OCI-LY7 (cell line): ENCODE measurements at regions not wholly inside any gene's neighbourhood (a gene's known extent, or its start where the extent isn't known, plus 50 kb on each side); places are given as distances from the start of the nearest gene placed in this dataset.
"Not testable (repeated sequence)": the region's sequence is repeated elsewhere in the genome, so short reads cannot be mapped to it uniquely, and the experiment has no call there.

Source experiments
- BruUV-seq: library from RNA; stranded (reverse); fragments of 400-500 nt; replicated peaks from 2 replicates; lab custom pipeline; 2021; lab: Mats Ljungman, UMichigan
- CTCF ChIA-PET: fragments of 300-600 bp; sonication (Branson Sonifier 250); formaldehyde crosslinking; loops from one replicate; lab custom pipeline; 2022; ENCODE audit warnings: antibody characterized with exemption; ENCODE audit not compliant: unreplicated experiment; lab: Charles Lee
- POLR2A ChIA-PET: fragments of 300-600 bp; sonication (Branson Sonifier 250); formaldehyde crosslinking; loops from one replicate; lab custom pipeline; 2022; ENCODE audit warnings: antibody characterized with exemption; lab: Charles Lee
- DNase-seq: peaks from one replicate; pipeline ENCODE4 v3.0.0-alpha.2; 2015; ENCODE audit warnings: low spot score
- H2AFZ ChIP-seq: fragments of 200-600 bp; sonication (generic), shearing (Covaris generic); 2 replicates; pipeline ENCODE4 v1.6.1; 2014; ENCODE audit warnings: mild to moderate bottlenecking, antibody characterized with exemption, low read length, moderate library complexity
- H3K27ac ChIP-seq: fragments of 200-600 bp; sonication (generic); 2 replicates; pipeline ENCODE4 v1.5.1; 2014; ENCODE audit warnings: mixed run types, low read depth, mild to moderate bottlenecking, moderate library complexity, low read length, inconsistent platforms; ENCODE audit not compliant: poor library complexity, severe bottlenecking
- H3K36me3 ChIP-seq: fragments of 200-600 bp; sonication (generic); 2 replicates; pipeline ENCODE4 v1.6.1; 2014; ENCODE audit warnings: mild to moderate bottlenecking, antibody characterized with exemption, low read length, moderate library complexity, mixed read lengths; ENCODE audit not compliant: insufficient read depth
- H3K4me1 ChIP-seq: fragments of 200-600 bp; sonication (generic); 2 replicates; pipeline ENCODE4 v1.5.1; 2014; ENCODE audit warnings: mild to moderate bottlenecking, low read length; ENCODE audit not compliant: insufficient read depth, poor library complexity, severe bottlenecking
- H3K4me2 ChIP-seq: fragments of 200-600 bp; sonication (generic); 2 replicates; pipeline ENCODE4 v1.6.1; 2014; ENCODE audit warnings: mild to moderate bottlenecking, low read length
- H3K4me3 ChIP-seq: fragments of 200-600 bp; sonication (generic); 2 replicates; pipeline ENCODE4 v1.5.1; 2014; ENCODE audit warnings: mild to moderate bottlenecking, low read depth, low read length; ENCODE audit not compliant: poor library complexity, severe bottlenecking
- H3K79me2 ChIP-seq: fragments of 200-600 bp; sonication (generic); 2 replicates; pipeline ENCODE4 v1.6.1; 2016; ENCODE audit warnings: low read depth, mild to moderate bottlenecking, low read length, moderate library complexity, mixed read lengths; ENCODE audit not compliant: insufficient read depth
- H3K9me2 ChIP-seq: fragments of 200-600 bp; sonication (generic); 2 replicates; pipeline ENCODE4 v1.6.1; 2016; ENCODE audit warnings: mild to moderate bottlenecking, low read length, mixed read lengths; ENCODE audit not compliant: insufficient read depth
- H3K9me3 ChIP-seq: fragments of 200-600 bp; sonication (generic); 2 replicates; pipeline ENCODE4 v1.6.1; 2014; ENCODE audit warnings: mild to moderate bottlenecking, mixed run types, low read length, mixed read lengths
- H4K20me1 ChIP-seq: fragments of 200-600 bp; sonication (generic); 2 replicates; pipeline ENCODE4 v1.6.1; 2014; ENCODE audit warnings: mild to moderate bottlenecking, antibody characterized with exemption, low read length, moderate library complexity, mixed read lengths; ENCODE audit not compliant: insufficient read depth
- intact Hi-C: fragments of 100-400 bp; cut with micrococcal nuclease; formaldehyde crosslinking; loops from one replicate; pipeline ENCODE4 v1.10.0; 2022; ENCODE audit not compliant: unreplicated experiment

- H3K79me2 ChIP-seq, H3K9me3 ChIP-seq, H3K4me1 ChIP-seq, intact Hi-C loops, H3K36me3 ChIP-seq, H3K9me2 ChIP-seq, H3K4me2 ChIP-seq, H4K20me1 ChIP-seq, H3K4me3 ChIP-seq, H2AFZ ChIP-seq, CTCF ChIA-PET, H3K27ac ChIP-seq, BruUV-seq, POLR2A ChIA-PET, DNase-seq: not testable (repeated sequence)
Measured at GRCh38 chr9:40192162-40192561, 836.7 kb downstream of the SPATA31A1 start.

GRCh38 chr9:40196165-40196714, 840.8 kb downstream of the SPATA31A1 start:
- BruUV-seq, H3K79me2 ChIP-seq, DNase-seq, POLR2A ChIA-PET, H3K4me1 ChIP-seq, CTCF ChIA-PET, H2AFZ ChIP-seq, intact Hi-C loops, H3K9me3 ChIP-seq, H3K9me2 ChIP-seq, H3K27ac ChIP-seq, H3K4me3 ChIP-seq, H3K4me2 ChIP-seq, H3K36me3 ChIP-seq, H4K20me1 ChIP-seq: not testable (repeated sequence)

- POLR2A ChIA-PET, H3K9me3 ChIP-seq, CTCF ChIA-PET, H3K4me2 ChIP-seq, DNase-seq, H3K9me2 ChIP-seq, H3K4me3 ChIP-seq, H3K79me2 ChIP-seq, H2AFZ ChIP-seq, H3K27ac ChIP-seq, H3K4me1 ChIP-seq, intact Hi-C loops, H4K20me1 ChIP-seq, BruUV-seq, H3K36me3 ChIP-seq: not testable (repeated sequence)
Measured at GRCh38 chr9:40196803-40197202, 841.3 kb downstream of the SPATA31A1 start.

GRCh38 chr9:40221596-40222233, 866.2 kb downstream of the SPATA31A1 start:
- CTCF ChIA-PET, H3K9me3 ChIP-seq, H3K36me3 ChIP-seq, DNase-seq, POLR2A ChIA-PET, H3K4me3 ChIP-seq, H4K20me1 ChIP-seq, H3K4me2 ChIP-seq, H3K27ac ChIP-seq, H3K9me2 ChIP-seq, intact Hi-C loops, H2AFZ ChIP-seq, H3K4me1 ChIP-seq, BruUV-seq, H3K79me2 ChIP-seq: not testable (repeated sequence)

- H3K27ac ChIP-seq, H3K4me1 ChIP-seq, H3K79me2 ChIP-seq, POLR2A ChIA-PET, H3K4me2 ChIP-seq, H3K4me3 ChIP-seq, CTCF ChIA-PET, BruUV-seq, intact Hi-C loops, H3K9me2 ChIP-seq, H3K36me3 ChIP-seq, H2AFZ ChIP-seq, H4K20me1 ChIP-seq, DNase-seq, H3K9me3 ChIP-seq: not testable (repeated sequence)
Measured at GRCh38 chr9:40222617-40223200, 867.2 kb downstream of the SPATA31A1 start.

GRCh38 chr9:40223353-40223752, 867.9 kb downstream of the SPATA31A1 start:
- H3K9me3 ChIP-seq, H3K9me2 ChIP-seq, H3K4me1 ChIP-seq, H3K36me3 ChIP-seq, H3K4me2 ChIP-seq, intact Hi-C loops, CTCF ChIA-PET, H4K20me1 ChIP-seq, H3K79me2 ChIP-seq, H2AFZ ChIP-seq, DNase-seq, H3K4me3 ChIP-seq, POLR2A ChIA-PET, H3K27ac ChIP-seq: not testable (repeated sequence)
- TSS peak; percentile 73 for BruUV-seq
